ENCODE measurements at regions not wholly inside any gene's neighbourhood (a gene's known extent, or its start where the extent isn't known, plus 50 kb on each side); places are given as distances from the start of the nearest gene placed in this dataset.

- H3K36me3 ChIP-seq (ENCODE audit: insufficient read depth, low read length), result no peaks in the 10 kb centered on the region
- Mint-ChIP-seq H3K27me3 (ENCODE audit: low read depth, unreplicated experiment) (peaks cover 61% of the 10 kb centered on the region), H3K27ac (ENCODE audit: unreplicated experiment) (no peak overlapping the region), H3K9me3 (ENCODE audit: unreplicated experiment) (peaks cover 5% of the 10 kb centered on the region), H3K4me3 (ENCODE audit: unreplicated experiment) (peak overlapping the region; percentile 73), H3K4me1 (ENCODE audit: low read depth, unreplicated experiment) (peaks cover 4% of the 10 kb centered on the region), H3K36me3 (ENCODE audit: low read depth, unreplicated experiment) (no peaks in the 10 kb centered on the region)
- H3K9ac ChIP-seq (ENCODE audit: low read length), result no peak overlapping the region
- peak overlapping the region; percentile 64 for H3K4me2 ChIP-seq (ENCODE audit: low read length)
- FAIRE-seq (no peak), DNase-seq (ENCODE audit: low read depth) (no peak)
- no peak overlapping the region for H3K27ac ChIP-seq (ENCODE audit: low read depth, low read length)
- H3K9me3 ChIP-seq (ENCODE audit: insufficient read depth, low read depth, low read length), result no peaks in the 10 kb centered on the region
- TF ChIP-seq, protein P1, sequence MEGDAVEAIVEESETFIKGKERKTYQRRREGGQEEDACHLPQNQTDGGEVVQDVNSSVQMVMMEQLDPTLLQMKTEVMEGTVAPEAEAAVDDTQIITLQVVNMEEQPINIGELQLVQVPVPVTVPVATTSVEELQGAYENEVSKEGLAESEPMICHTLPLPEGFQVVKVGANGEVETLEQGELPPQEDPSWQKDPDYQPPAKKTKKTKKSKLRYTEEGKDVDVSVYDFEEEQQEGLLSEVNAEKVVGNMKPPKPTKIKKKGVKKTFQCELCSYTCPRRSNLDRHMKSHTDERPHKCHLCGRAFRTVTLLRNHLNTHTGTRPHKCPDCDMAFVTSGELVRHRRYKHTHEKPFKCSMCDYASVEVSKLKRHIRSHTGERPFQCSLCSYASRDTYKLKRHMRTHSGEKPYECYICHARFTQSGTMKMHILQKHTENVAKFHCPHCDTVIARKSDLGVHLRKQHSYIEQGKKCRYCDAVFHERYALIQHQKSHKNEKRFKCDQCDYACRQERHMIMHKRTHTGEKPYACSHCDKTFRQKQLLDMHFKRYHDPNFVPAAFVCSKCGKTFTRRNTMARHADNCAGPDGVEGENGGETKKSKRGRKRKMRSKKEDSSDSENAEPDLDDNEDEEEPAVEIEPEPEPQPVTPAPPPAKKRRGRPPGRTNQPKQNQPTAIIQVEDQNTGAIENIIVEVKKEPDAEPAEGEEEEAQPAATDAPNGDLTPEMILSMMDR (IDR thresholded peaks at IDR 0.05; ENCODE audit: insufficient read depth, low read depth, low read length), result no peak
- TF ChIP-seq EZH2 (IDR thresholded peaks at IDR 0.05; ENCODE audit: insufficient read depth, low read length), result peak; percentile 51
- H3K27me3 ChIP-seq (ENCODE audit: insufficient read depth, low read length), result peaks cover 44% of the 10 kb centered on the region
- H2AFZ ChIP-seq (ENCODE audit: low read depth, low read length), result peak overlapping the region; percentile 18
- peaks cover 3% of the 10 kb centered on the region for H3K4me1 ChIP-seq (ENCODE audit: insufficient read depth, low read length)
- H4K20me1 ChIP-seq (ENCODE audit: insufficient read depth, low read length), result no peaks in the 10 kb centered on the region
- H3K4me3 ChIP-seq (ENCODE audit: insufficient read depth, low read depth, low read length), result peak overlapping the region; percentile 5
- H3K79me2 ChIP-seq (ENCODE audit: insufficient read depth, low read length), result no peaks in the 10 kb centered on the region
Measured at GRCh38 chr9:17906841-17907778, 328.2 kb downstream of the SH3GL2 start.

DNA sequence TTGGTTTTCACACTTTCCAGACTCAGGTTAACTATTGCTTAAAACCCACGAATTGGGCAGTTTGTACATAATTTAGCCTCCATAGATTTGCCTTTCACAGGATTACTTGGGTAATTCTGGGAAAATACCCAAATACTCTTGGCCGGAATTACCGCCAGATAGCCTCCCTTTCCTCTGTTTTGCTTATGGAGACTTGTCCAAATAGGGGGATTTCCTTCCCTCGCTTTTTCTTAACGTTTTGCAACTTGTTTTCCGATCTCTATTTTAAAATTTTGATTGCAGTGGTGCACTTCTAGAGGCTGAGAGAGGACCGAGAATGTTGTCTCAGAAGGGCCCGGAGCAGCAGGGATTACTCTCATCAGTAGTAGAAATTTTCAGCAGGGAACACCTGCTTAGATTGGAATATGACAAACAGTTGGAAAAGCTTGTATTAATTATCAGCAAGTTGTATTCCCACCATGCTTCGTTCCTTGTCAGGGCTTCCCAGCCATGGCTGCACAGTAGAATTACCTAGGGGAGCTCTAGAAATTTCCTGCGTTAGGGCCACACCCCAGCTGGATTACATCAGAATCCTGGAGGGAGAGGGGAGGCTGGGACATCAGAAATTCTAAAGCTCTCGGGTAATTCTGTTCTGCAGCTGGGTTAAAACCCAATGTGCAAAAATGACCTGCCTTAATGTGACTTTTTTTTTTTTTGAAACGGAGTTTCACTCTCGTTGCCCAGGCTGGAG lies 329.1 kb downstream of the SH3GL2 start:
- H3K27me3 Mint-ChIP-seq (ENCODE audit: low read depth, unreplicated experiment), result peaks cover 55% of the 10 kb centered on the region
- H3K9ac ChIP-seq (ENCODE audit: low read length), result no peak overlapping the region
- H3K36me3 Mint-ChIP-seq (ENCODE audit: low read depth, unreplicated experiment), result no peaks in the 10 kb centered on the region
- FAIRE-seq (no peak), DNase-seq (ENCODE audit: low read depth) (no peak)
- no peak overlapping the region for H3K27ac Mint-ChIP-seq (ENCODE audit: unreplicated experiment)
- H3K27ac ChIP-seq (ENCODE audit: low read depth, low read length), result no peak overlapping the region
- no peaks in the 10 kb centered on the region for H3K36me3 ChIP-seq (ENCODE audit: insufficient read depth, low read length)
- TF ChIP-seq EZH2 (IDR thresholded peaks at IDR 0.05; ENCODE audit: insufficient read depth, low read length), result no peak
- no peak overlapping the region for H3K4me2 ChIP-seq (ENCODE audit: low read length)
- no peaks in the 10 kb centered on the region for H3K9me3 ChIP-seq (ENCODE audit: insufficient read depth, low read depth, low read length)
- no peaks in the 10 kb centered on the region for H4K20me1 ChIP-seq (ENCODE audit: insufficient read depth, low read length)
- peaks cover 3% of the 10 kb centered on the region for H3K4me1 ChIP-seq (ENCODE audit: insufficient read depth, low read length)
- no peak overlapping the region for H3K4me3 ChIP-seq (ENCODE audit: insufficient read depth, low read depth, low read length)
- H3K4me1 Mint-ChIP-seq (ENCODE audit: low read depth, unreplicated experiment), result peaks cover 4% of the 10 kb centered on the region
- peaks cover 2% of the 10 kb centered on the region for H3K9me3 Mint-ChIP-seq (ENCODE audit: unreplicated experiment)
- H2AFZ ChIP-seq (ENCODE audit: low read depth, low read length), result no peak overlapping the region
- H3K79me2 ChIP-seq (ENCODE audit: insufficient read depth, low read length), result no peaks in the 10 kb centered on the region
- no peak overlapping the region for H3K4me3 Mint-ChIP-seq (ENCODE audit: unreplicated experiment)
- H3K27me3 ChIP-seq (ENCODE audit: insufficient read depth, low read length), result peaks cover 44% of the 10 kb centered on the region

DNA sequence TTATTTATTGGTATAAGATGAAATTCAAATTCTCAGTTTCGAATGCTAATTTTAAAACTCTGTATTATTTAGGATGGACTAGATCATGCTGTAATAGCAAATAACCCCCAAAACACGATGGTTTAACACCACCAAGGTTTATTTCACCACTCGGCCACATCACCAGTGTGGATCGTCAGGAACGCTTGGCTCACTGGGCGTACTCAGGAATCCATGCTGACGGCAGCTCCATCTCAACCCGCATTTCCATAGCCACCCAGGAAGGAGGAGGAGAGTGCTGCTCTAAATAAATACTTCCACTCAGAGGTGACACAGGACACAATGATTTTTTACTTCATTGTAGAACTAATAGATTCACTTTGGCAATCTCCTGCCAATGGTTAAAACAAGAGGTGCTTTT lies 347.4 kb downstream of the SH3GL2 start:
- Mint-ChIP-seq H3K27ac (ENCODE audit: unreplicated experiment) (no peak overlapping the region), H3K4me3 (ENCODE audit: unreplicated experiment) (no peak overlapping the region), H3K36me3 (ENCODE audit: low read depth, unreplicated experiment) (no peaks in the 10 kb centered on the region), H3K4me1 (ENCODE audit: low read depth, unreplicated experiment) (peaks cover 4% of the 10 kb centered on the region), H3K9me3 (ENCODE audit: unreplicated experiment) (no peaks in the 10 kb centered on the region), H3K27me3 (ENCODE audit: low read depth, unreplicated experiment) (peaks cover 1% of the 10 kb centered on the region)
- Histone ChIP-seq H3K9me3 (ENCODE audit: insufficient read depth, low read depth, low read length) (no peaks in the 10 kb centered on the region), H3K4me2 (ENCODE audit: low read length) (no peak overlapping the region), H3K27ac (ENCODE audit: low read depth, low read length) (no peak overlapping the region), H4K20me1 (ENCODE audit: insufficient read depth, low read length) (no peaks in the 10 kb centered on the region), H2AFZ (ENCODE audit: low read depth, low read length) (no peak overlapping the region), H3K79me2 (ENCODE audit: insufficient read depth, low read length) (no peaks in the 10 kb centered on the region), H3K9ac (ENCODE audit: low read length) (no peak overlapping the region), H3K36me3 (ENCODE audit: insufficient read depth, low read length) (no peaks in the 10 kb centered on the region), H3K27me3 (ENCODE audit: insufficient read depth, low read length) (no peaks in the 10 kb centered on the region), H3K4me1 (ENCODE audit: insufficient read depth, low read length) (no peaks in the 10 kb centered on the region), H3K4me3 (ENCODE audit: insufficient read depth, low read depth, low read length) (no peak overlapping the region)
- TF ChIP-seq EZH2 (IDR thresholded peaks at IDR 0.05; ENCODE audit: insufficient read depth, low read length), result no peak
- DNase-seq (ENCODE audit: low read depth) (no peak), FAIRE-seq (no peak)

All from astrocyte (in vitro differentiated cells and primary cell).